Adrenal gland (tissue), 9 donors: ENCODE measurements at regions not wholly inside any gene's neighbourhood (a gene's known extent, or its start where the extent isn't known, plus 50 kb on each side); places are given as distances from the start of the nearest gene placed in this dataset.

Experiments used
- DNase-seq, 7 donors: peaks; one replicate each; pipeline ENCODE4 v3.0.0-alpha.2; 2019 to 2020
- H3K27ac ChIP-seq, 5 donors: fragments of 200-600 bp; sonication (generic) in 4 of 5; 1 replicate in 3 of 5; 2 replicates in 2 of 5; pipeline versions ENCODE4 v1.5.1 to v1.8.0; 2016 to 2020; ENCODE audit warnings: mild to moderate bottlenecking in 1 of 5
- H3K27me3 ChIP-seq: fragments of 200-600 bp; 2 replicates; pipeline ENCODE4 v1.8.0; 2021
- H3K36me3 ChIP-seq, 2 donors: fragments of 200-600 bp; replicated peaks in 1 of 2; 1 replicate in 1 of 2; 2 replicates in 1 of 2; pipeline versions ENCODE4 v1.5.1 to v1.8.0; 2018 to 2022
- H3K4me1 ChIP-seq, 2 donors: fragments of 200-600 bp; replicated peaks in 1 of 2; 1 replicate in 1 of 2; 2 replicates in 1 of 2; pipeline versions ENCODE4 v1.5.1 to v1.8.0; 2018 to 2021
- H3K4me3 ChIP-seq, 4 donors: fragments of 200-600 bp; sonication (generic) in 3 of 4; one replicate each; pipeline ENCODE4 v1.5.1; 2016 to 2018
- H3K9me3 ChIP-seq, 3 donors: fragments of 200-600 bp; sonication (generic) in 1 of 3; replicated peaks in 1 of 3; 1 replicate in 2 of 3; 2 replicates in 1 of 3; pipeline versions ENCODE4 v1.5.1 to v1.8.0; 2016 to 2021
- POLR2A ChIP-seq, 2 donors: fragments of 450-650 bp; IDR thresholded peaks; one replicate each; pipeline ENCODE4 v1.6.1; 2017; ENCODE audit warnings: antibody characterized with exemption in 2 of 2, mild to moderate bottlenecking in 2 of 2, moderate library complexity in 1 of 2
- WGBS, 4 donors: extraction: QIAGEN DNeasy Blood & Tissue Kit in 2 of 4; methylation state at CpG; one replicate each; pipeline versions ENCODE4 v1.1.5 to v1.1.7; 2013 to 2017; 5-methylcytosine and 5-hydroxymethylcytosine counted together
- intact Hi-C, 2 donors: fragments of 100-400 bp; cut with DNase I; formaldehyde crosslinking; loops; one replicate each; pipeline versions ENCODE4 v1.14.1 to v1.15.0; 2022 to 2023
- TF ChIP-seq, protein P1 (sequence below), 6 experiments: fragments of 450-650 bp in 4 of 6; fragments of 200-600 bp in 2 of 6; sonication (generic) in 1 of 6; IDR thresholded peaks; 1 replicate in 5 of 6; 2 replicates in 1 of 6; pipeline versions ENCODE4 v1.5.1 to v1.8.0; 2016 to 2021; ENCODE audit warnings: antibody characterized with exemption in 6 of 6, mild to moderate bottlenecking in 2 of 6, moderate library complexity in 1 of 6
- donor health status: healthy with polysubstance abuse.
- donor health status: Bipolar disorder and iron deficiency.
- donor health status: DM: yes; HTN: yes; CAD: no.
- donor health status: DM: no; HTN: no; CAD: no.
- donor health status: DM: no; HTN: no; CAD: no.

DNA sequence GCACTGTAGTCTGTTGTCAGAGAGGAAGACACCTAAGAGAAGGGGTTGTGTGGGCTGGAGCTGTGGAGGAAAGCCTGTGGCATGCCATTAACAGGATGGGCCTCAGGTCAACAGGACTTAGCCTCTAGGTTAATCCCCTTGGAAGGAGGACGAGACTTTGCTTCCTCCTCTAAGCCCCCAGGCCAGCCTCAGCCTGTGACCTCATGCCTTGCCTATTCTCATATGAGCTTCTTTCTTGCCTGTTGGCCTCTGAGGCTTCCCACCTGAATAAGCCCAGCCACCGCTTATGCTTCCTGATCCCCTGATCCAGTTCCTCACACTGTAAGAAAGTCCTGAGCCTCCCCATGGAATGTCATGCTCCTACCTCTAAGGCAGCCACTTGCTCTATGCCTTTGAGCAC lies 52.2 kb upstream of the TBC1D21 start:
- WGBS, 4 donors: 77 to 84% (median 79%) methylated on average over 2 of the region's 2 CpGs
- no peaks in the 10 kb centered on the region for H3K27me3 ChIP-seq
- intact Hi-C loops: no loop called here
- no peak for DNase-seq
- no peak overlapping the region for H3K27ac ChIP-seq
- TF ChIP-seq, protein P1, sequence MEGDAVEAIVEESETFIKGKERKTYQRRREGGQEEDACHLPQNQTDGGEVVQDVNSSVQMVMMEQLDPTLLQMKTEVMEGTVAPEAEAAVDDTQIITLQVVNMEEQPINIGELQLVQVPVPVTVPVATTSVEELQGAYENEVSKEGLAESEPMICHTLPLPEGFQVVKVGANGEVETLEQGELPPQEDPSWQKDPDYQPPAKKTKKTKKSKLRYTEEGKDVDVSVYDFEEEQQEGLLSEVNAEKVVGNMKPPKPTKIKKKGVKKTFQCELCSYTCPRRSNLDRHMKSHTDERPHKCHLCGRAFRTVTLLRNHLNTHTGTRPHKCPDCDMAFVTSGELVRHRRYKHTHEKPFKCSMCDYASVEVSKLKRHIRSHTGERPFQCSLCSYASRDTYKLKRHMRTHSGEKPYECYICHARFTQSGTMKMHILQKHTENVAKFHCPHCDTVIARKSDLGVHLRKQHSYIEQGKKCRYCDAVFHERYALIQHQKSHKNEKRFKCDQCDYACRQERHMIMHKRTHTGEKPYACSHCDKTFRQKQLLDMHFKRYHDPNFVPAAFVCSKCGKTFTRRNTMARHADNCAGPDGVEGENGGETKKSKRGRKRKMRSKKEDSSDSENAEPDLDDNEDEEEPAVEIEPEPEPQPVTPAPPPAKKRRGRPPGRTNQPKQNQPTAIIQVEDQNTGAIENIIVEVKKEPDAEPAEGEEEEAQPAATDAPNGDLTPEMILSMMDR (IDR thresholded peaks at IDR 0.05): no peak
- no peak for TF ChIP-seq POLR2A (IDR thresholded peaks at IDR 0.05)
- no peaks in the 10 kb centered on the region for H3K36me3 ChIP-seq
- H3K9me3 ChIP-seq: no peaks in the 10 kb centered on the region
- H3K4me3 ChIP-seq: no peak overlapping the region
- H3K4me1 ChIP-seq: no peaks in the 10 kb centered on the region

DNA sequence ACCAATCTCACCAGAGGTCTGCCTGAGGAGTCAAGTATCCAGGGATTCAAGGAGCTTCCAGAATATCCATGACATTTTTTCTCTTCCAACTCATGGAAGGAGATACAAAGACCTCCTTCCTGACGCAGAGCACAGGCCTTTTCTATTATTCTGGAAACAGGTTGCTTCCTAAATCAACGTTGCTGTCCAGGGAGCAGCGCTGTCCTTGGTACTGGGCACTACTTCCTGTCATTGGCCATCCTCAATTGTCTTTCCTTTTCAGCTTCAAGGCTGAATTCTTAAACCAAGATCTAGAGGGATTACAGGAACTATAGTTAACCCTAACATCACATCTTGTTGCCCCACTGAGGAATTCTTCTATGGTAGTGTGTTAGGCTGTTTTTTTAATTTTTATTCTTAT lies 50.4 kb upstream of the TBC1D21 start:
- WGBS, 4 donors: 15 to 27% (median 21%) methylated on average over 3 of the region's 3 CpGs
- peaks cover 3% of the 10 kb centered on the region for H3K27me3 ChIP-seq
- no peak overlapping the region for H3K4me3 ChIP-seq
- H3K9me3 ChIP-seq: no peaks in the 10 kb centered on the region
- H3K36me3 ChIP-seq: no peaks in the 10 kb centered on the region
- peak in 1 of 7 donors; percentile 11 for DNase-seq
- no peak overlapping the region for H3K27ac ChIP-seq
- TF ChIP-seq, protein P1 (IDR thresholded peaks at IDR 0.05): no peak
- TF ChIP-seq POLR2A (IDR thresholded peaks at IDR 0.05): no peak
- intact Hi-C loops: no loop called here
- H3K4me1 ChIP-seq: no peaks in the 10 kb centered on the region
